HepG2 (cell line): ENCODE measurements at regions not wholly inside any gene's neighbourhood (a gene's known extent, or its start where the extent isn't known, plus 50 kb on each side); places are given as distances from the start of the nearest gene placed in this dataset.

Experiments used
- CTCF ChIP-seq: sonication (generic); formaldehyde crosslinking; IDR thresholded peaks from 2 replicates; pipeline ENCODE4 v1.5.0; 2020; ENCODE audit warnings: mild to moderate bottlenecking, missing genetic modification reagents, moderate library complexity
- NBN ChIP-seq: fragments of 450-650 bp; conservative IDR thresholded peaks from 2 replicates; pipeline ENCODE4 v1.6.1; 2017
- POLR2AphosphoS2 ChIP-seq: IDR thresholded peaks from 2 replicates; pipeline ENCODE4 v1.6.1; 2011; ENCODE audit warnings: low read depth, low read length, improper control_type of control experiment
- RBAK ChIP-seq: sonication (generic); formaldehyde crosslinking; IDR thresholded peaks from 2 replicates; pipeline ENCODE4 v1.5.1; 2020; ENCODE audit warnings: mild to moderate bottlenecking, missing genetic modification reagents
- SIX1 ChIP-seq: sonication (generic); formaldehyde crosslinking; IDR thresholded peaks from 2 replicates; pipeline ENCODE4 v1.4.0; 2020; ENCODE audit warnings: missing genetic modification reagents, borderline replicate concordance
- SMC3 ChIP-seq: IDR thresholded peaks from 2 replicates; pipeline ENCODE4 v1.6.1; 2011; ENCODE audit warnings: low read length, improper control_type of control experiment
- TBP ChIP-seq: sonication (generic); formaldehyde crosslinking; IDR thresholded peaks from 2 replicates; pipeline ENCODE4 v1.5.0; 2020; ENCODE audit warnings: missing genetic modification reagents
- ZBTB26 ChIP-seq: IDR thresholded peaks from 2 replicates; pipeline ENCODE4 v1.6.1; 2016; ENCODE audit warnings: missing compliant biosample characterization, missing genetic modification reagents, borderline replicate concordance
- ZNF121 ChIP-seq: sonication (generic); formaldehyde crosslinking; IDR thresholded peaks from 2 replicates; pipeline ENCODE4 v1.5.0; 2020; ENCODE audit warnings: mild to moderate bottlenecking, missing genetic modification reagents
- ZNF263 ChIP-seq: sonication (generic); formaldehyde crosslinking; IDR thresholded peaks from 2 replicates; pipeline ENCODE4 v1.4.0; 2020; ENCODE audit warnings: missing genetic modification reagents
- ZNF619 ChIP-seq: sonication (generic); formaldehyde crosslinking; IDR thresholded peaks from 2 replicates; pipeline ENCODE4 v1.4.0; 2020; ENCODE audit warnings: mild to moderate bottlenecking, missing genetic modification reagents
- ZNF644 ChIP-seq: IDR thresholded peaks from 2 replicates; pipeline ENCODE4 v1.6.1; 2016; ENCODE audit warnings: low read depth

- TF ChIP-seq RBAK (CRISPR knock-in tag): no peak
- TF ChIP-seq ZBTB26: no peak
- TF ChIP-seq CTCF: no peak
- TF ChIP-seq POLR2AphosphoS2: no peak
- no peak for TF ChIP-seq ZNF263 (CRISPR knock-in tag)
- TF ChIP-seq ZNF121 (CRISPR knock-in tag): no peak
- TF ChIP-seq NBN: no peak
- no peak for TF ChIP-seq ZNF619
- no peak for TF ChIP-seq SIX1 (CRISPR knock-in tag)
- no peak for TF ChIP-seq ZNF644
- TF ChIP-seq TBP (CRISPR knock-in tag): no peak
- no peak for TF ChIP-seq SMC3
Measured at GRCh38 chr10:8438603-8439002, 384.1 kb downstream of the GATA3 start.
